ENCODE measurements at regions not wholly inside any gene's neighbourhood (a gene's known extent, or its start where the extent isn't known, plus 50 kb on each side); places are given as distances from the start of the nearest gene placed in this dataset.

- 95% methylated on average over 2 of the region's 4 CpGs for WGBS
- no peaks in the 10 kb centered on the region for H3K36me3 ChIP-seq (ENCODE audit: control insufficient read depth in 1 of 2, insufficient read depth in 2 of 2, low read depth in 1 of 2, low read length in 2 of 2)
- no peaks in the 10 kb centered on the region for H3K4me1 ChIP-seq (ENCODE audit: control insufficient read depth, insufficient read depth, low read depth, low read length)
- H3K79me1 ChIP-seq (replicated peaks; ENCODE audit: low read length, poor library complexity, severe bottlenecking): no peaks in the 10 kb centered on the region
- H4K8ac ChIP-seq (ENCODE audit: low read length): no peak overlapping the region
- no peak overlapping the region for H3K14ac ChIP-seq (ENCODE audit: low read length in 2 of 2)
- H3K4me3 ChIP-seq (ENCODE audit: insufficient read depth in 1 of 2, low read depth in 1 of 2, low read length in 2 of 2): no peak overlapping the region
- no peak overlapping the region for H3K18ac ChIP-seq (ENCODE audit: low read depth in 1 of 2, low read length in 2 of 2)
- DNase-seq: no peak
- H3K23ac ChIP-seq (ENCODE audit: low read length in 2 of 2): no peak overlapping the region
- no peak overlapping the region for H3K4ac ChIP-seq (ENCODE audit: low read depth in 1 of 2, low read length in 2 of 2)
- H2BK5ac ChIP-seq (ENCODE audit: low read depth, low read length, poor library complexity, severe bottlenecking): no peak overlapping the region
- no peak overlapping the region for H2AFZ ChIP-seq (ENCODE audit: low read depth, low read length)
- no peak overlapping the region for H2BK120ac ChIP-seq (ENCODE audit: low read depth, low read length)
- no peak overlapping the region for H2AK5ac ChIP-seq (ENCODE audit: low read length, severe bottlenecking)
- no peak overlapping the region for H3K27ac ChIP-seq (ENCODE audit: low read length, poor library complexity, severe bottlenecking)
- H2BK15ac ChIP-seq (ENCODE audit: low read depth, poor library complexity, severe bottlenecking): no peak overlapping the region
- no peak overlapping the region for H4K91ac ChIP-seq (ENCODE audit: low read length)
- no peak overlapping the region for H2BK12ac ChIP-seq (ENCODE audit: low read length in 2 of 2)
- H3K4me2 ChIP-seq (ENCODE audit: low read length, poor library complexity, severe bottlenecking): no peak overlapping the region
- H3K9me3 ChIP-seq (ENCODE audit: control insufficient read depth, low read length): no peaks in the 10 kb centered on the region
- no peak overlapping the region for H3K9ac ChIP-seq (ENCODE audit: low read length)
- H3K27me3 ChIP-seq (ENCODE audit: control insufficient read depth in 1 of 2, insufficient read depth in 1 of 2, low read length in 2 of 2): no peaks in the 10 kb centered on the region
These were observed 74.4 kb upstream of the GULP1 start for GRCh38 chr2:188217264-188217663.

DNA sequence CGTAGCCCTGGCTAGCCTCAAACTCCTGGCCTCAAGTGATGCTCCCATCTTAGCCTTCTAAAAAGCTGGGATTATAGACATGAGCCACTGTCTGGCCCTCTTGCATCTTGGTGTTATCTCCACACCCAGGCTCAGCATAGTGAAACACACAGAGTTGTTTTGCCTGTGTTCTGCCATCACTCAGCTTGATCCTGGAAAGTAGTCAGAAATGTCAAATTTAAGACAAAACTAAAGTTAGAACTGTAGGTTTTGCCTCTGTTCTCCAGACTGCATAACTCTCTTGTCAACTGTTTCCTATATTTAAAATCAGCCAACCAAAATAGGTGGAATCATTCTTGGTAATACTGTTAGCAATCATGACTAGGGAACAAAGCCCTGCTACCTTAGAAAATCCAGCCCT lies 72.1 kb upstream of the GULP1 start:
- Histone ChIP-seq H3K4ac (ENCODE audit: low read depth in 1 of 2, low read length in 2 of 2) (no peak overlapping the region), H3K9me3 (ENCODE audit: control insufficient read depth, low read length) (no peaks in the 10 kb centered on the region), H2BK12ac (ENCODE audit: low read length in 2 of 2) (no peak overlapping the region), H3K23ac (ENCODE audit: low read length in 2 of 2) (no peak overlapping the region), H2AK5ac (ENCODE audit: low read length, severe bottlenecking) (no peak overlapping the region), H3K36me3 (ENCODE audit: control insufficient read depth in 1 of 2, insufficient read depth in 2 of 2, low read depth in 1 of 2, low read length in 2 of 2) (no peaks in the 10 kb centered on the region), H2BK15ac (ENCODE audit: low read depth, poor library complexity, severe bottlenecking) (no peak overlapping the region), H3K4me3 (ENCODE audit: insufficient read depth in 1 of 2, low read depth in 1 of 2, low read length in 2 of 2) (no peak overlapping the region), H2AFZ (ENCODE audit: low read depth, low read length) (no peak overlapping the region), H3K27ac (ENCODE audit: low read length, poor library complexity, severe bottlenecking) (no peak overlapping the region), H3K18ac (ENCODE audit: low read depth in 1 of 2, low read length in 2 of 2) (no peak overlapping the region), H3K9ac (ENCODE audit: low read length) (no peak overlapping the region), H3K4me1 (ENCODE audit: control insufficient read depth, insufficient read depth, low read depth, low read length) (no peaks in the 10 kb centered on the region), H3K4me2 (ENCODE audit: low read length, poor library complexity, severe bottlenecking) (no peak overlapping the region), H2BK120ac (ENCODE audit: low read depth, low read length) (no peak overlapping the region), H4K91ac (ENCODE audit: low read length) (no peak overlapping the region), H3K79me1 (replicated peaks; ENCODE audit: low read length, poor library complexity, severe bottlenecking) (no peaks in the 10 kb centered on the region), H3K14ac (ENCODE audit: low read length in 2 of 2) (no peak overlapping the region), H4K8ac (ENCODE audit: low read length) (no peak overlapping the region), H2BK5ac (ENCODE audit: low read depth, low read length, poor library complexity, severe bottlenecking) (no peak overlapping the region), H3K27me3 (ENCODE audit: control insufficient read depth in 1 of 2, insufficient read depth in 1 of 2, low read length in 2 of 2) (no peaks in the 10 kb centered on the region)
- WGBS: 86% methylated on average over 1 of the region's 1 CpG
- DNase-seq: no peak

DNA sequence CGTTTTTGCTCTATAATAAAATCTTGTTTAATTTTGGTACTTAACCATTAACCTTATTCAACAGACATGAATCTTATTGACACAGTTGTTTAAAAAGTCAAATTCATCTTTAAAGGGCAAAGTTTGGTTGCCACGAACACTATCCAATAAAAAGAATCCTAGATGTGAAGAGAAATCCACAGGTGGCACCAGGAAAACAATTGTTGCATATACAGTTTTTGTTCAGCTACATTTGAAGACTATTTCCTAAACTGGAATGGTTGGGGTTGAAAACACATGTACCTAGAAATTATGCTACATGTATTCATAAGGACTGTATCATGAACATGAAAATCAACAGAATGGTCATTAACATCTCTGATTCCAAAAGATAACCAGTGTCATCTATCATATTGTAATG lies 71.1 kb upstream of the GULP1 start:
- H3K18ac ChIP-seq (ENCODE audit: low read depth in 1 of 2, low read length in 2 of 2): no peak overlapping the region
- no peak overlapping the region for H3K9ac ChIP-seq (ENCODE audit: low read length)
- no peak overlapping the region for H3K27ac ChIP-seq (ENCODE audit: low read length, poor library complexity, severe bottlenecking)
- H4K8ac ChIP-seq (ENCODE audit: low read length): no peak overlapping the region
- no CpG with 5 or more reads among the region's 2 CpGs for WGBS
- H3K36me3 ChIP-seq (ENCODE audit: control insufficient read depth in 1 of 2, insufficient read depth in 2 of 2, low read depth in 1 of 2, low read length in 2 of 2): no peaks in the 10 kb centered on the region
- H2BK12ac ChIP-seq (ENCODE audit: low read length in 2 of 2): no peak overlapping the region
- H3K27me3 ChIP-seq (ENCODE audit: control insufficient read depth in 1 of 2, insufficient read depth in 1 of 2, low read length in 2 of 2): no peaks in the 10 kb centered on the region
- H2BK15ac ChIP-seq (ENCODE audit: low read depth, poor library complexity, severe bottlenecking): no peak overlapping the region
- H3K4me3 ChIP-seq (ENCODE audit: insufficient read depth in 1 of 2, low read depth in 1 of 2, low read length in 2 of 2): no peak overlapping the region
- H2BK5ac ChIP-seq (ENCODE audit: low read depth, low read length, poor library complexity, severe bottlenecking): no peak overlapping the region
- H3K79me1 ChIP-seq (replicated peaks; ENCODE audit: low read length, poor library complexity, severe bottlenecking): no peaks in the 10 kb centered on the region
- H4K91ac ChIP-seq (ENCODE audit: low read length): no peak overlapping the region
- H3K4ac ChIP-seq (ENCODE audit: low read depth in 1 of 2, low read length in 2 of 2): no peak overlapping the region
- H3K23ac ChIP-seq (ENCODE audit: low read length in 2 of 2): no peak overlapping the region
- H2AK5ac ChIP-seq (ENCODE audit: low read length, severe bottlenecking): no peak overlapping the region
- no peak overlapping the region for H2BK120ac ChIP-seq (ENCODE audit: low read depth, low read length)
- H2AFZ ChIP-seq (ENCODE audit: low read depth, low read length): no peak overlapping the region
- no peak overlapping the region for H3K4me2 ChIP-seq (ENCODE audit: low read length, poor library complexity, severe bottlenecking)
- H3K4me1 ChIP-seq (ENCODE audit: control insufficient read depth, insufficient read depth, low read depth, low read length): no peaks in the 10 kb centered on the region
- no peak overlapping the region for H3K14ac ChIP-seq (ENCODE audit: low read length in 2 of 2)
- DNase-seq: no peak
- no peaks in the 10 kb centered on the region for H3K9me3 ChIP-seq (ENCODE audit: control insufficient read depth, low read length)

DNA sequence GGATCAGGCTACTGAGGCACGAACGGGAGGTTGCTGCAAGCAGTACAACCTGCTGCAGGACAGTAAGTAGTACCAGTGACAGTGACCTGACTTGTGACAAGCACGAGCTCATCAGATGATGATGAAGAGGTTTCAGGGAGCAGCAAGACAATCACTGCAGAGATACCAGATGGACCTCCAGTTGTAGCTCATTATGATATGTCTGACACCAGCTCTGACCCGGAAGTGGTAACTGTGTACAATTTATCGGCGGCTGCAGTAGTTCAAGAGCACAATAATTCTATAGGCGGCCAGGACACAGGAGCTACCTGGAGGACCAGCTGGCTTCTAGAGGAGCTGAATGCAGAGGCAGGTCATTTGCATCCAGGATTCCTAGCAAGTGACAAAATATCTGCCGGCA lies 64.0 kb upstream of the GULP1 start:
- no peak for DNase-seq
- Histone ChIP-seq H3K36me3 (ENCODE audit: control insufficient read depth in 1 of 2, insufficient read depth in 2 of 2, low read depth in 1 of 2, low read length in 2 of 2) (no peaks in the 10 kb centered on the region), H2BK5ac (ENCODE audit: low read depth, low read length, poor library complexity, severe bottlenecking) (no peak overlapping the region), H3K4ac (ENCODE audit: low read depth in 1 of 2, low read length in 2 of 2) (no peak overlapping the region), H3K4me3 (ENCODE audit: insufficient read depth in 1 of 2, low read depth in 1 of 2, low read length in 2 of 2) (no peak overlapping the region), H3K9ac (ENCODE audit: low read length) (no peak overlapping the region), H2BK12ac (ENCODE audit: low read length in 2 of 2) (no peak overlapping the region), H3K4me2 (ENCODE audit: low read length, poor library complexity, severe bottlenecking) (no peak overlapping the region), H4K91ac (ENCODE audit: low read length) (peak overlapping the region; percentile 82), H3K27me3 (ENCODE audit: control insufficient read depth in 1 of 2, insufficient read depth in 1 of 2, low read length in 2 of 2) (no peaks in the 10 kb centered on the region), H2BK15ac (ENCODE audit: low read depth, poor library complexity, severe bottlenecking) (no peak overlapping the region), H3K14ac (ENCODE audit: low read length in 2 of 2) (no peak overlapping the region), H3K9me3 (ENCODE audit: control insufficient read depth, low read length) (no peaks in the 10 kb centered on the region), H3K27ac (ENCODE audit: low read length, poor library complexity, severe bottlenecking) (no peak overlapping the region), H4K8ac (ENCODE audit: low read length) (no peak overlapping the region), H2AK5ac (ENCODE audit: low read length, severe bottlenecking) (no peak overlapping the region), H3K18ac (ENCODE audit: low read depth in 1 of 2, low read length in 2 of 2) (no peak overlapping the region), H3K79me1 (replicated peaks; ENCODE audit: low read length, poor library complexity, severe bottlenecking) (no peaks in the 10 kb centered on the region), H3K23ac (ENCODE audit: low read length in 2 of 2) (no peak overlapping the region), H2AFZ (ENCODE audit: low read depth, low read length) (no peak overlapping the region), H2BK120ac (ENCODE audit: low read depth, low read length) (no peak overlapping the region), H3K4me1 (ENCODE audit: control insufficient read depth, insufficient read depth, low read depth, low read length) (no peaks in the 10 kb centered on the region)
- 95% methylated on average over 8 of the region's 8 CpGs for WGBS
